HCT116 (cell line): ENCODE measurements at regions not wholly inside any gene's neighbourhood (a gene's known extent, or its start where the extent isn't known, plus 50 kb on each side); places are given as distances from the start of the nearest gene placed in this dataset.
A peak's percentile ranks its signal among the peaks of the same experiment; 100 is the strongest.

ENCODE experiments used
- ATAC-seq: fragments of 200-7000 bp; cut with Tn5 transposase; 2 replicates; pipeline ENCODE4 v1.9.1; 2020; ENCODE audit warnings: mild to moderate bottlenecking, moderate library complexity
- BruUV-seq: library from RNA; stranded (reverse); fragments of 400-500 nt; replicated peaks from 2 replicates; lab custom pipeline; 2021; lab: Mats Ljungman, UMichigan
- CTCF ChIA-PET: fragments of 300-600 bp; sonication (Branson Sonifier 250); formaldehyde crosslinking; loops from one replicate; lab custom pipeline; 2021; ENCODE audit warnings: antibody characterized with exemption; lab: Charles Lee
- POLR2A ChIA-PET: fragments of 300-600, 350-600 bp; sonication (Branson Sonifier 250); formaldehyde crosslinking; loops from one replicate; lab custom pipeline; 2021; ENCODE audit warnings: antibody characterized with exemption; lab: Charles Lee
- RAD21 ChIA-PET, 2 experiments: fragments of 300-600 bp; sonication (Branson Sonifier 250); formaldehyde crosslinking; loops; one replicate each; lab custom pipeline; 2023; ENCODE audit warnings: low total read pairs in 2 of 2; ENCODE audit not compliant: uncharacterized antibody in 2 of 2, unreplicated experiment in 2 of 2, low non-redundant PET in 1 of 2; lab: Charles Lee
- DNase-seq: peaks from one replicate; pipeline ENCODE4 v3.0.0-alpha.2; 2010; ENCODE audit warnings: low read depth, low spot score
- H2AFZ ChIP-seq: fragments of 200-600 bp; shearing (Covaris generic), sonication (generic); 2 replicates; pipeline ENCODE4 v1.6.1; 2017; ENCODE audit warnings: low read depth, mixed run types, mixed read lengths, antibody characterized with exemption, low read length; ENCODE audit not compliant: poor library complexity, severe bottlenecking
- H3K27ac ChIP-seq: 2 replicates; pipeline ENCODE4 v1.5.1; 2012; ENCODE audit warnings: low read depth, low read length
- H3K27me3 ChIP-seq: fragments of 200-600 bp; sonication (generic); 2 replicates; pipeline ENCODE4 v1.6.1; 2016; ENCODE audit warnings: mixed run types, low read length, mixed read lengths; ENCODE audit not compliant: insufficient read depth
- H3K36me3 ChIP-seq, 2 experiments: fragments of 200-500 bp in 1 of 2; fragments of 200-600 bp in 1 of 2; sonication (Bioruptor generic) in 1 of 2; sonication (generic) in 1 of 2; 2 replicates each; pipeline versions ENCODE4 v1.5.1 to v1.6.1; 2014 to 2016; ENCODE audit warnings: low read length in 2 of 2, inconsistent platforms in 1 of 2, mixed read lengths in 1 of 2, mixed run types in 1 of 2; ENCODE audit not compliant: insufficient read depth in 2 of 2, control insufficient read depth in 1 of 2
- H3K4me1 ChIP-seq, 2 experiments: fragments of 200-600 bp in 1 of 2; sonication (generic) in 1 of 2; 2 replicates each; pipeline versions ENCODE4 v1.5.1 to v1.6.1; 2012 to 2017; ENCODE audit warnings: low read length in 2 of 2, inconsistent platforms in 1 of 2, mild to moderate bottlenecking in 1 of 2, mixed read lengths in 1 of 2, mixed run types in 1 of 2, moderate library complexity in 1 of 2; ENCODE audit not compliant: insufficient read depth in 2 of 2, control insufficient read depth in 1 of 2
- H3K4me2 ChIP-seq: fragments of 200-600 bp; sonication (generic); 2 replicates; pipeline ENCODE4 v1.6.1; 2017; ENCODE audit warnings: mixed run types, low read length, mixed read lengths
- H3K4me3 ChIP-seq, 2 experiments: fragments of 200-600 bp in 1 of 2; sonication (generic) in 1 of 2; replicated peaks in 1 of 2; 2 replicates each; pipeline ENCODE4 v1.5.1; 2011 to 2016; ENCODE audit warnings: low read length in 2 of 2, control low read depth in 1 of 2, low read depth in 1 of 2, mild to moderate bottlenecking in 1 of 2, mixed read lengths in 1 of 2, mixed run types in 1 of 2
- H3K79me2 ChIP-seq: fragments of 200-600 bp; sonication (generic); 2 replicates; pipeline ENCODE4 v1.6.1; 2017; ENCODE audit warnings: mild to moderate bottlenecking, mixed run types, low read length, moderate library complexity, mixed read lengths; ENCODE audit not compliant: insufficient read depth
- H3K9ac ChIP-seq: fragments of 200-600 bp; sonication (generic); 2 replicates; pipeline ENCODE4 v1.6.1; 2016; ENCODE audit warnings: low read length, mixed read lengths
- H3K9me2 ChIP-seq: fragments of 200-600 bp; sonication (generic), shearing (Covaris generic); 2 replicates; pipeline ENCODE4 v1.6.1; 2017; ENCODE audit warnings: mixed run types, mild to moderate bottlenecking, moderate library complexity; ENCODE audit not compliant: insufficient read depth
- H3K9me3 ChIP-seq, 2 experiments: fragments of 200-500 bp in 1 of 2; fragments of 200-600 bp in 1 of 2; sonication (Bioruptor generic) in 1 of 2; sonication (generic) in 1 of 2; 2 replicates each; pipeline ENCODE4 v1.6.1; 2014 to 2017; ENCODE audit warnings: low read length in 2 of 2, mixed read lengths in 2 of 2, inconsistent platforms in 1 of 2, low read depth in 1 of 2, mild to moderate bottlenecking in 1 of 2, mixed run types in 1 of 2, moderate library complexity in 1 of 2; ENCODE audit not compliant: control insufficient read depth in 1 of 2, insufficient read depth in 1 of 2
- H4K20me1 ChIP-seq: fragments of 200-600 bp; sonication (generic), shearing (Covaris generic); 2 replicates; pipeline ENCODE4 v1.6.1; 2017; ENCODE audit warnings: mixed run types, mild to moderate bottlenecking, moderate library complexity; ENCODE audit not compliant: insufficient read depth
- CBX3 ChIP-seq: IDR thresholded peaks from 2 replicates; pipeline ENCODE4 v1.6.1; 2012; ENCODE audit warnings: low read depth
- CTCF ChIP-seq, 3 experiments: fragments of 200-600 bp in 1 of 3; sonication (generic) in 1 of 3; IDR thresholded peaks in 2 of 3; conservative IDR thresholded peaks in 1 of 3; 2 replicates each; pipeline ENCODE4 v1.5.1; 2012 to 2017; ENCODE audit warnings: low read depth in 2 of 3, low read length in 2 of 3, antibody characterized with exemption in 1 of 3, borderline replicate concordance in 1 of 3, control low read depth in 1 of 3, mild to moderate bottlenecking in 1 of 3, mixed read lengths in 1 of 3, mixed run types in 1 of 3, moderate library complexity in 1 of 3; ENCODE audit not compliant: insufficient read depth in 1 of 3
- EGR1 ChIP-seq: IDR thresholded peaks from 2 replicates; pipeline ENCODE4 v1.6.1; 2012; ENCODE audit warnings: low read depth
- ELF1 ChIP-seq: IDR thresholded peaks from 2 replicates; pipeline ENCODE4 v1.6.1; 2012; ENCODE audit warnings: low read depth, borderline replicate concordance
- FOSL1 ChIP-seq: IDR thresholded peaks from 2 replicates; pipeline ENCODE4 v1.6.1; 2012; ENCODE audit warnings: low read depth
- MAX ChIP-seq: IDR thresholded peaks from 2 replicates; pipeline ENCODE4 v1.6.1; 2012
- POLR2A ChIP-seq: IDR thresholded peaks from 2 replicates; pipeline ENCODE4 v1.7.0; 2011; ENCODE audit warnings: borderline replicate concordance; ENCODE audit not compliant: insufficient read depth, insufficient read length; ENCODE audit errors: extremely low read depth
- RAD21 ChIP-seq: IDR thresholded peaks from 2 replicates; pipeline ENCODE4 v1.6.1; 2012; ENCODE audit warnings: low read depth, mild to moderate bottlenecking
- SP1 ChIP-seq: IDR thresholded peaks from 2 replicates; pipeline ENCODE4 v1.6.1; 2012; ENCODE audit warnings: low read depth
- SRF ChIP-seq: IDR thresholded peaks from 2 replicates; pipeline ENCODE4 v1.6.1; 2012; ENCODE audit warnings: low read depth
- YY1 ChIP-seq: IDR thresholded peaks from 2 replicates; pipeline ENCODE4 v1.6.1; 2011; ENCODE audit warnings: low read length, low read depth, moderate library complexity, mild to moderate bottlenecking; ENCODE audit not compliant: insufficient replicate concordance; ENCODE audit errors: extremely low read depth
- intact Hi-C: fragments of 100-400 bp; cut with micrococcal nuclease; formaldehyde crosslinking; loops from 2 replicates; pipeline ENCODE4 v1.10.0; 2022

- ChIA-PET CTCF (no interaction called here), RAD21 (no interaction called here)
These were observed 197.2 kb upstream of the ZFP42 start for GRCh38 chr4:187798385-187798784.

GRCh38 chr4:187799735-187800134 is 195.8 kb upstream of the ZFP42 start:
- CTCF ChIA-PET = no interaction called here

More at GRCh38 chr4:187798385-187798784, 197.2 kb upstream of the ZFP42 start:
- Histone ChIP-seq H3K4me1 (no peaks in the 10 kb centered on the region), H2AFZ (no peak overlapping the region), H3K9ac (no peak overlapping the region), H3K79me2 (no peaks in the 10 kb centered on the region), H3K36me3 (no peaks in the 10 kb centered on the region), H3K27ac (no peak overlapping the region), H3K9me3 (no peaks in the 10 kb centered on the region), H3K27me3 (no peaks in the 10 kb centered on the region), H4K20me1 (no peaks in the 10 kb centered on the region), H3K9me2 (no peaks in the 10 kb centered on the region), H3K4me3 (no peak overlapping the region), H3K4me2 (no peak overlapping the region)
- intact Hi-C loops = no loop called here
- POLR2A ChIA-PET = no interaction called here
- DNase-seq (no peak), ATAC-seq (0 out of 2 replicates have a peak, but pooled peaks have one; percentile 25)
- no peak for TF ChIP-seq ELF1
- no peak for TF ChIP-seq POLR2A
- TF ChIP-seq RAD21 = 0 out of 2 replicates have a peak, but pooled peaks have one; percentile 3
- TF ChIP-seq YY1 = no peak
- BruUV-seq = no TSS peak

More at GRCh38 chr4:187799735-187800134, 195.8 kb upstream of the ZFP42 start:
- intact Hi-C loops = no loop called here
- no peak overlapping the region for H2AFZ ChIP-seq
- POLR2A ChIA-PET = no interaction called here
- DNase-seq (no peak), ATAC-seq (no peak)
- no peaks in the 10 kb centered on the region for H3K9me2 ChIP-seq
- H3K79me2 ChIP-seq = no peaks in the 10 kb centered on the region
- no peaks in the 10 kb centered on the region for H3K27me3 ChIP-seq
- TF ChIP-seq POLR2A (no peak), CTCF (IDR thresholded peaks at IDR 0.05 in 2 of 3, conservative IDR thresholded peaks at IDR 0.05 in 1 of 3; ENCODE audit: borderline replicate concordance in 1 of 3, insufficient read depth in 1 of 3, low read depth in 2 of 3, low read length in 2 of 3) (no peak), RAD21 (no peak), SRF (no peak), FOSL1 (no peak), MAX (no peak), EGR1 (no peak), YY1 (no peak), CBX3 (no peak), SP1 (no peak)
- BruUV-seq = no TSS peak
- H3K9me3 ChIP-seq = no peaks in the 10 kb centered on the region
- H3K36me3 ChIP-seq = no peaks in the 10 kb centered on the region
- H3K4me2 ChIP-seq = no peak overlapping the region
- H4K20me1 ChIP-seq = no peaks in the 10 kb centered on the region
- H3K9ac ChIP-seq = no peak overlapping the region
- no peak overlapping the region for H3K4me3 ChIP-seq
- RAD21 ChIA-PET = no interaction called here
- H3K27ac ChIP-seq = no peak overlapping the region
- no peaks in the 10 kb centered on the region for H3K4me1 ChIP-seq
